22Rv1 (cell line): ENCODE measurements at regions not wholly inside any gene's neighbourhood (a gene's known extent, or its start where the extent isn't known, plus 50 kb on each side); places are given as distances from the start of the nearest gene placed in this dataset.

Experiments
- CTCF ChIP-seq: fragments of 450-650 bp; IDR thresholded peaks from 2 replicates; pipeline ENCODE4 v1.5.1; 2017; ENCODE audit warnings: mild to moderate bottlenecking
- ZFX ChIP-seq: fragments of 450-650 bp; IDR thresholded peaks from 2 replicates; pipeline ENCODE4 v1.6.1; 2017; ENCODE audit warnings: antibody characterized with exemption, borderline replicate concordance

DNA sequence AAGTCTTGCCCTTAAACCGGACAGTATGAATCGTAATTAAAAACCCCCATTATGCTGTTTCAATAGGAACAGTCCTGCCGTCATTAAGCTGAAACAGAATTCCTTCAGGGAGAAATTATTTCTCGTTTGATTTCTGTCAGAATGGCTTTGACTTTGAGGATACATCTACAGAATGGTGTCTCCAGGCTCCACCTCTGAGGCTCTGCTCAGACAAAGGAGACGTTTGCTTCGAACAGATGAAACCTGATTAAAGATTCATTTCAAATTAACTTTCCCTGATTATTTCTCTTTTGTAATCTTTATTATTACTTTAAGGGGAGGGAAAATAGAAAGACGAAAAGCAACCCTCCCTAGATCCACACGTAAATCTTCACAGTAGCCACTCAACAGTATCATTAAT, 106.9 kb downstream of the TMEM114 start:
- TF ChIP-seq CTCF (no peak), ZFX (no peak)
